Peyer's patch (tissue), 4 donors: ENCODE measurements at regions not wholly inside any gene's neighbourhood (a gene's known extent, or its start where the extent isn't known, plus 50 kb on each side); places are given as distances from the start of the nearest gene placed in this dataset.

ENCODE experiments used
- POLR2A ChIP-seq, 2 donors: fragments of 450-650 bp; IDR thresholded peaks; one replicate each; pipeline ENCODE4 v1.5.1; 2017; ENCODE audit warnings: antibody characterized with exemption in 2 of 2, mild to moderate bottlenecking in 2 of 2, moderate library complexity in 2 of 2
- TF ChIP-seq, protein P1 (sequence below), 6 experiments: fragments of 450-650 bp in 4 of 6; fragments of 200-600 bp in 2 of 6; sonication (generic) in 1 of 6; IDR thresholded peaks; one replicate each; pipeline ENCODE4 v1.5.1; 2017 to 2019; ENCODE audit warnings: antibody characterized with exemption in 6 of 6, mild to moderate bottlenecking in 3 of 6, moderate library complexity in 1 of 6

DNA sequence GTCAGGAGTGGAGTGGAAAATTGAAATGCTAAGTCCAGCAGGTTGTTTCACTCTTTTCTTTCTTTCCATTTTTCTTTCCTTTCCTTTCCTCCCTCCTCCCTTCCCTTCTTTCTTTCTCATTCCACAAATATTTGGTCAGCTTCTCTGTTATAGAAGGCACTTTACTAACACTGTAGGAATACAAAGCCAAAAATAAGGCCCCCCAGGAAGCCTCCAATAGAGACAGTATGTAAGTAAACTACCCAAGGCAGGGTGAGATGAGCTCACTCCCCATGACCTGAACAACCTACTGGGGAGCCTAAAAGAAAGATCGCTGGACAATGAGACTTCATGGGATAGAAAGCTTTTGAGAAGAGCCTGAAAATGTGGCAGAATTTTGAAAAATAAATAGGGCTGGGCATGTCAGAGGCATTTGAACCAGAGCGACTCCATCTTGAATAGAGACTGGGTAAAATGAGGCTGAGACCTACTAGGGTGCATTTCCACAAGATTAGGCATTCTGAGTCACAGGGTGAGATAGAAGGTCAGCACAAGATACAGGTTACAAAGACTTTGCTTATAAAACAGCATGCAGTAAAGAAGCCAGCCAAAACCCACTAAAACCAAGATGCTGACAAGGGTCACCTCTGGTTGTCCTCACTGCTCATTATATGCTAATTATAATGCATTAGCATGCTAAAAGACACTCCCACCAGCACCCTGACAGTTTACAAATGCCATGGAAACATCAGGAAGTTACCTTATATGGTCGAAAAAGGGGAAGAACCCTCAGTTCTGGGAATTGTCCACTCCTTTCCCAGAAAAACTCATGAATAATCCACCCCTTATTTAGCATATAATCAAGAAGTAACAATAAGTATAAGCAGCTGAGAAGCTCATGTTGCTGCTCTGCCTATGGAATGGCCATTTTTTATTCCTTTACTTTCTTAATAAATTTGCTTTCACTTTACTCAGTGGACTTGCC lies 158.9 kb upstream of the EGFLAM start:
- TF ChIP-seq, protein P1, sequence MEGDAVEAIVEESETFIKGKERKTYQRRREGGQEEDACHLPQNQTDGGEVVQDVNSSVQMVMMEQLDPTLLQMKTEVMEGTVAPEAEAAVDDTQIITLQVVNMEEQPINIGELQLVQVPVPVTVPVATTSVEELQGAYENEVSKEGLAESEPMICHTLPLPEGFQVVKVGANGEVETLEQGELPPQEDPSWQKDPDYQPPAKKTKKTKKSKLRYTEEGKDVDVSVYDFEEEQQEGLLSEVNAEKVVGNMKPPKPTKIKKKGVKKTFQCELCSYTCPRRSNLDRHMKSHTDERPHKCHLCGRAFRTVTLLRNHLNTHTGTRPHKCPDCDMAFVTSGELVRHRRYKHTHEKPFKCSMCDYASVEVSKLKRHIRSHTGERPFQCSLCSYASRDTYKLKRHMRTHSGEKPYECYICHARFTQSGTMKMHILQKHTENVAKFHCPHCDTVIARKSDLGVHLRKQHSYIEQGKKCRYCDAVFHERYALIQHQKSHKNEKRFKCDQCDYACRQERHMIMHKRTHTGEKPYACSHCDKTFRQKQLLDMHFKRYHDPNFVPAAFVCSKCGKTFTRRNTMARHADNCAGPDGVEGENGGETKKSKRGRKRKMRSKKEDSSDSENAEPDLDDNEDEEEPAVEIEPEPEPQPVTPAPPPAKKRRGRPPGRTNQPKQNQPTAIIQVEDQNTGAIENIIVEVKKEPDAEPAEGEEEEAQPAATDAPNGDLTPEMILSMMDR (IDR thresholded peaks at IDR 0.05) = no peak
- no peak for TF ChIP-seq POLR2A (IDR thresholded peaks at IDR 0.05)
